NT2/D1 (cell line): ENCODE measurements at regions not wholly inside any gene's neighbourhood (a gene's known extent, or its start where the extent isn't known, plus 50 kb on each side); places are given as distances from the start of the nearest gene placed in this dataset.

ENCODE experiments used
- SUZ12 ChIP-seq: IDR thresholded peaks from 2 replicates; pipeline ENCODE4 v1.6.1; 2011; ENCODE audit not compliant: insufficient read length, insufficient read depth; ENCODE audit errors: extremely low read depth
- ZNF274 ChIP-seq: IDR thresholded peaks from 2 replicates; pipeline ENCODE4 v1.6.1; 2011; ENCODE audit warnings: mild to moderate bottlenecking, low read depth, low read length

DNA sequence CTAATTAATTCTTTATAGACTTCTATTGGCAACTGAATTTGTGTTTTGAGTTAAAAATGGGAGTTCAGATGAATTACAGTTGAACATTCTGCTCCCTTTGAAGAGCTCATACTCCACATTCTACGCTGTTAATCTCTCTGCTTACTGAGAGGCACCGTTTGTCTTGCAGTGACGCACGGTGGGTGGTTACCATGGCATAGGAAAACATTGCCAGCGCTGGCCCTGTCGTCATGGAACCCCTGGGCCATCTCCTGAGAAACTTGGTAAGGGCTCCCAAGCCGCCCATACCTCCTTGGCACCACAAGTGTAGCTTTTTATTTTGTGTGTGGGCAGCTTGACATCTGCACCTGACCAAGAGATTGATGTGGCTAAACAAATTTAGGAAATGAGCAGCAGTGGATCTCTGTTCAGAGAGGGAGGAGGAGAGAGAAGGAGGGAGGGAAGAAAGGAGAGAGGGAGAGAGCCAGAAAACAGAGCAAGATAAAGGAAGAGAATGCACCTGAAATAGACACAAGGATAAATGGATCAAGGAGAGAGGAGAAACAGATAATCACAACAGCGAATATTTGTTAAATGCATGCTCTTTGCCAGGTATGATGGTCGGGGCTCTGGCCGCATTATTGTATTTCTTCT is 398.5 kb downstream of the HAPSTR1 start:
- TF ChIP-seq ZNF274: no peak
- no peak for TF ChIP-seq SUZ12
